HG03342 (cell line): ENCODE measurements at regions not wholly inside any gene's neighbourhood (a gene's known extent, or its start where the extent isn't known, plus 50 kb on each side); places are given as distances from the start of the nearest gene placed in this dataset.
"Not testable (repeated sequence)": the region's sequence is repeated elsewhere in the genome, so short reads cannot be mapped to it uniquely, and the experiment has no call there.

ENCODE experiments used
- ATAC-seq: cut with Tn5 transposase; IDR thresholded peaks from one replicate; pipeline ENCODE4 v1.9.1; 2021; ENCODE audit warnings: mild to moderate bottlenecking, moderate library complexity; ENCODE audit not compliant: unreplicated experiment

- ATAC-seq = not testable (repeated sequence)
These were observed 108.7 kb downstream of the NPIPB11 start for GRCh38 chr16:29297809-29298177.

GRCh38 chr16:29297144-29297808, 109.2 kb downstream of the NPIPB11 start:
- ATAC-seq = not testable (repeated sequence)

- not testable (repeated sequence) for ATAC-seq
These were observed 110.3 kb downstream of the NPIPB11 start for GRCh38 chr16:29296176-29296575.

GRCh38 chr16:29294951-29295795, 111.3 kb downstream of the NPIPB11 start:
- not testable (repeated sequence) for ATAC-seq

GRCh38 chr16:29294400-29294933, 112.0 kb downstream of the NPIPB11 start:
- not testable (repeated sequence) for ATAC-seq

- ATAC-seq = not testable (repeated sequence)
These were observed 113.0 kb downstream of the NPIPB11 start for GRCh38 chr16:29293545-29293944.

- not testable (repeated sequence) for ATAC-seq
These were observed 113.5 kb downstream of the NPIPB11 start for GRCh38 chr16:29292952-29293471.

- not testable (repeated sequence) for ATAC-seq
These were observed 114.9 kb downstream of the NPIPB11 start for GRCh38 chr16:29291329-29292271.

- peak; percentile 58 for ATAC-seq
These were observed 115.8 kb downstream of the NPIPB11 start for GRCh38 chr16:29290631-29291247.

GRCh38 chr16:29289516-29290239, 116.8 kb downstream of the NPIPB11 start:
- ATAC-seq = not testable (repeated sequence)

- not testable (repeated sequence) for ATAC-seq
These were observed 117.6 kb downstream of the NPIPB11 start for GRCh38 chr16:29288711-29289474.

GRCh38 chr16:29287871-29288535, 118.5 kb downstream of the NPIPB11 start:
- not testable (repeated sequence) for ATAC-seq

- ATAC-seq = not testable (repeated sequence)
These were observed 119.3 kb downstream of the NPIPB11 start for GRCh38 chr16:29287246-29287645.

GRCh38 chr16:29286796-29287195, 119.7 kb downstream of the NPIPB11 start:
- not testable (repeated sequence) for ATAC-seq

- not testable (repeated sequence) for ATAC-seq
These were observed 120.3 kb downstream of the NPIPB11 start for GRCh38 chr16:29286161-29286560.

GRCh38 chr16:29285151-29285885, 121.2 kb downstream of the NPIPB11 start:
- ATAC-seq = not testable (repeated sequence)

- not testable (repeated sequence) for ATAC-seq
These were observed 121.8 kb downstream of the NPIPB11 start for GRCh38 chr16:29284723-29285122.
